ENCODE measurements at regions not wholly inside any gene's neighbourhood (a gene's known extent, or its start where the extent isn't known, plus 50 kb on each side); places are given as distances from the start of the nearest gene placed in this dataset.
"Not testable (repeated sequence)": the region's sequence is repeated elsewhere in the genome, so short reads cannot be mapped to it uniquely, and the experiment has no call there.

GRCh38 chrX:92430574-92430973 lies 651.4 kb downstream of the PCDH11X start:
- H3K27me3 ChIP-seq (ENCODE audit: control insufficient read depth in 2 of 2, insufficient read depth in 2 of 2, low read length in 2 of 2); H3K9me3 Mint-ChIP-seq; H3K4me1 Mint-ChIP-seq; H3K27ac Mint-ChIP-seq; DNase-seq; ATAC-seq; H3K4me1 ChIP-seq (ENCODE audit: control insufficient read depth in 2 of 2, insufficient read depth in 2 of 2, low read length in 2 of 2); H3K27me3 Mint-ChIP-seq; H3K36me3 Mint-ChIP-seq; H3K9me3 ChIP-seq (ENCODE audit: control insufficient read depth in 2 of 3, low read length in 3 of 3); intact Hi-C loops (cut with micrococcal nuclease); CTCF ChIA-PET; H3K4me3 Mint-ChIP-seq; POLR2A ChIA-PET; H3K36me3 ChIP-seq (ENCODE audit: control insufficient read depth in 2 of 3, insufficient read depth in 3 of 3, low read length in 3 of 3); H3K4me3 ChIP-seq (ENCODE audit: low read length); H3K27ac ChIP-seq (ENCODE audit: low read depth, low read length): not testable (repeated sequence)

- H3K27ac Mint-ChIP-seq; H3K4me3 ChIP-seq (ENCODE audit: low read length); H3K27ac ChIP-seq (ENCODE audit: low read depth, low read length); H3K36me3 Mint-ChIP-seq; H3K27me3 ChIP-seq (ENCODE audit: control insufficient read depth in 2 of 2, insufficient read depth in 2 of 2, low read length in 2 of 2); intact Hi-C loops (cut with micrococcal nuclease); H3K9me3 ChIP-seq (ENCODE audit: control insufficient read depth in 2 of 3, low read length in 3 of 3); H3K36me3 ChIP-seq (ENCODE audit: control insufficient read depth in 2 of 3, insufficient read depth in 3 of 3, low read length in 3 of 3); DNase-seq; H3K4me1 Mint-ChIP-seq; ATAC-seq; H3K4me1 ChIP-seq (ENCODE audit: control insufficient read depth in 2 of 2, insufficient read depth in 2 of 2, low read length in 2 of 2); H3K9me3 Mint-ChIP-seq; H3K4me3 Mint-ChIP-seq; CTCF ChIA-PET; POLR2A ChIA-PET; H3K27me3 Mint-ChIP-seq: not testable (repeated sequence)
Observed at GRCh38 chrX:92460539-92460938, 681.4 kb downstream of the PCDH11X start.

GRCh38 chrX:92480165-92480564 lies 701.0 kb downstream of the PCDH11X start:
- H3K9me3 Mint-ChIP-seq; H3K27me3 Mint-ChIP-seq; POLR2A ChIA-PET; intact Hi-C loops (cut with micrococcal nuclease); H3K4me1 Mint-ChIP-seq; ATAC-seq; H3K4me3 ChIP-seq (ENCODE audit: low read length); H3K4me1 ChIP-seq (ENCODE audit: control insufficient read depth in 2 of 2, insufficient read depth in 2 of 2, low read length in 2 of 2); H3K27ac Mint-ChIP-seq; CTCF ChIA-PET; DNase-seq; H3K27ac ChIP-seq (ENCODE audit: low read depth, low read length); H3K36me3 Mint-ChIP-seq; H3K27me3 ChIP-seq (ENCODE audit: control insufficient read depth in 2 of 2, insufficient read depth in 2 of 2, low read length in 2 of 2); H3K9me3 ChIP-seq (ENCODE audit: control insufficient read depth in 2 of 3, low read length in 3 of 3); H3K36me3 ChIP-seq (ENCODE audit: control insufficient read depth in 2 of 3, insufficient read depth in 3 of 3, low read length in 3 of 3); H3K4me3 Mint-ChIP-seq: not testable (repeated sequence)

GRCh38 chrX:92485487-92485886 lies 706.3 kb downstream of the PCDH11X start:
- H3K4me3 Mint-ChIP-seq; ATAC-seq; H3K36me3 ChIP-seq (ENCODE audit: control insufficient read depth in 2 of 3, insufficient read depth in 3 of 3, low read length in 3 of 3); H3K4me1 Mint-ChIP-seq; H3K27me3 Mint-ChIP-seq; POLR2A ChIA-PET; intact Hi-C loops (cut with micrococcal nuclease); H3K27me3 ChIP-seq (ENCODE audit: control insufficient read depth in 2 of 2, insufficient read depth in 2 of 2, low read length in 2 of 2); H3K4me3 ChIP-seq (ENCODE audit: low read length); DNase-seq; H3K36me3 Mint-ChIP-seq; CTCF ChIA-PET; H3K27ac Mint-ChIP-seq; H3K27ac ChIP-seq (ENCODE audit: low read depth, low read length); H3K9me3 ChIP-seq (ENCODE audit: control insufficient read depth in 2 of 3, low read length in 3 of 3); H3K9me3 Mint-ChIP-seq; H3K4me1 ChIP-seq (ENCODE audit: control insufficient read depth in 2 of 2, insufficient read depth in 2 of 2, low read length in 2 of 2): not testable (repeated sequence)

- H3K4me1 Mint-ChIP-seq; H3K36me3 Mint-ChIP-seq; H3K4me1 ChIP-seq (ENCODE audit: control insufficient read depth in 2 of 2, insufficient read depth in 2 of 2, low read length in 2 of 2); ATAC-seq; H3K4me3 Mint-ChIP-seq; DNase-seq; POLR2A ChIA-PET; H3K27ac Mint-ChIP-seq; H3K27ac ChIP-seq (ENCODE audit: low read depth, low read length); CTCF ChIA-PET; H3K27me3 Mint-ChIP-seq; H3K4me3 ChIP-seq (ENCODE audit: low read length); H3K27me3 ChIP-seq (ENCODE audit: control insufficient read depth in 2 of 2, insufficient read depth in 2 of 2, low read length in 2 of 2); intact Hi-C loops (cut with micrococcal nuclease); H3K36me3 ChIP-seq (ENCODE audit: control insufficient read depth in 2 of 3, insufficient read depth in 3 of 3, low read length in 3 of 3); H3K9me3 Mint-ChIP-seq; H3K9me3 ChIP-seq (ENCODE audit: control insufficient read depth in 2 of 3, low read length in 3 of 3): not testable (repeated sequence)
Observed at GRCh38 chrX:92515270-92515669, 736.1 kb downstream of the PCDH11X start.

- H3K36me3 Mint-ChIP-seq; H3K36me3 ChIP-seq (ENCODE audit: control insufficient read depth in 2 of 3, insufficient read depth in 3 of 3, low read length in 3 of 3); H3K4me1 ChIP-seq (ENCODE audit: control insufficient read depth in 2 of 2, insufficient read depth in 2 of 2, low read length in 2 of 2); H3K9me3 Mint-ChIP-seq; H3K27me3 ChIP-seq (ENCODE audit: control insufficient read depth in 2 of 2, insufficient read depth in 2 of 2, low read length in 2 of 2); H3K4me3 Mint-ChIP-seq; DNase-seq; POLR2A ChIA-PET; intact Hi-C loops (cut with micrococcal nuclease); H3K4me1 Mint-ChIP-seq; H3K27ac Mint-ChIP-seq; ATAC-seq; H3K27ac ChIP-seq (ENCODE audit: low read depth, low read length); H3K27me3 Mint-ChIP-seq; CTCF ChIA-PET; H3K4me3 ChIP-seq (ENCODE audit: low read length); H3K9me3 ChIP-seq (ENCODE audit: control insufficient read depth in 2 of 3, low read length in 3 of 3): not testable (repeated sequence)
Observed at GRCh38 chrX:92528995-92529394, 749.8 kb downstream of the PCDH11X start.

- CTCF ChIA-PET; H3K9me3 ChIP-seq (ENCODE audit: control insufficient read depth in 2 of 3, low read length in 3 of 3); H3K4me3 ChIP-seq (ENCODE audit: low read length); H3K4me3 Mint-ChIP-seq; H3K27ac Mint-ChIP-seq; ATAC-seq; H3K4me1 ChIP-seq (ENCODE audit: control insufficient read depth in 2 of 2, insufficient read depth in 2 of 2, low read length in 2 of 2); intact Hi-C loops (cut with micrococcal nuclease); H3K27me3 ChIP-seq (ENCODE audit: control insufficient read depth in 2 of 2, insufficient read depth in 2 of 2, low read length in 2 of 2); H3K36me3 Mint-ChIP-seq; H3K4me1 Mint-ChIP-seq; POLR2A ChIA-PET; H3K36me3 ChIP-seq (ENCODE audit: control insufficient read depth in 2 of 3, insufficient read depth in 3 of 3, low read length in 3 of 3); H3K27me3 Mint-ChIP-seq; DNase-seq; H3K27ac ChIP-seq (ENCODE audit: low read depth, low read length); H3K9me3 Mint-ChIP-seq: not testable (repeated sequence)
Observed at GRCh38 chrX:92540461-92540860, 761.3 kb downstream of the PCDH11X start.

All from naive thymus-derived CD4-positive, alpha-beta T cell (primary cell).